ENCODE measurements at regions not wholly inside any gene's neighbourhood (a gene's known extent, or its start where the extent isn't known, plus 50 kb on each side); places are given as distances from the start of the nearest gene placed in this dataset.
A peak's percentile ranks its signal among the peaks of the same experiment; 100 is the strongest.

- DNase-seq (ENCODE audit: low read depth) = peak; percentile 94
- H3K4me3 ChIP-seq (ENCODE audit: low read depth, low read length) = no peak overlapping the region
- peak; percentile 68 for TF ChIP-seq CTCF (conservative IDR thresholded peaks at IDR 0.05; ENCODE audit: low read depth, low read length)
These were observed 95.7 kb upstream of the VANGL1 start for GRCh38 chr1:115545791-115546733.

GRCh38 chr1:115545096-115545720 is 96.6 kb upstream of the VANGL1 start:
- no peak overlapping the region for H3K4me3 ChIP-seq (ENCODE audit: low read depth, low read length)
- DNase-seq (ENCODE audit: low read depth) = peak; percentile 10
- no peak for TF ChIP-seq CTCF (conservative IDR thresholded peaks at IDR 0.05; ENCODE audit: low read depth, low read length)

- H3K4me3 ChIP-seq (ENCODE audit: low read depth, low read length) = no peak overlapping the region
- TF ChIP-seq CTCF (conservative IDR thresholded peaks at IDR 0.05; ENCODE audit: low read depth, low read length) = no peak
- DNase-seq (ENCODE audit: low read depth) = peak; percentile 51
These were observed 97.6 kb upstream of the VANGL1 start for GRCh38 chr1:115544131-115544530.

- H3K4me3 ChIP-seq (ENCODE audit: low read depth, low read length) = no peak overlapping the region
- DNase-seq (ENCODE audit: low read depth) = no peak
- no peak for TF ChIP-seq CTCF (conservative IDR thresholded peaks at IDR 0.05; ENCODE audit: low read depth, low read length)
These were observed 98.5 kb upstream of the VANGL1 start for GRCh38 chr1:115543247-115543646.

GRCh38 chr1:115539736-115540135 is 102.0 kb upstream of the VANGL1 start:
- TF ChIP-seq CTCF (conservative IDR thresholded peaks at IDR 0.05; ENCODE audit: low read depth, low read length) = no peak
- DNase-seq (ENCODE audit: low read depth) = peak; percentile 36
- H3K4me3 ChIP-seq (ENCODE audit: low read depth, low read length) = no peak overlapping the region

GRCh38 chr1:115539061-115539460 is 102.7 kb upstream of the VANGL1 start:
- no peak overlapping the region for H3K4me3 ChIP-seq (ENCODE audit: low read depth, low read length)
- peak; percentile 13 for DNase-seq (ENCODE audit: low read depth)
- no peak for TF ChIP-seq CTCF (conservative IDR thresholded peaks at IDR 0.05; ENCODE audit: low read depth, low read length)

All from choroid plexus epithelial cell (primary cell).